DMS153 (cell line): ENCODE measurements at regions not wholly inside any gene's neighbourhood (a gene's known extent, or its start where the extent isn't known, plus 50 kb on each side); places are given as distances from the start of the nearest gene placed in this dataset.
"Not testable (repeated sequence)": the region's sequence is repeated elsewhere in the genome, so short reads cannot be mapped to it uniquely, and the experiment has no call there.

Source experiments
- DNase-seq: peaks from one replicate; lab custom pipeline; 2025; lab: John Stamatoyannopoulos, UW

DNA sequence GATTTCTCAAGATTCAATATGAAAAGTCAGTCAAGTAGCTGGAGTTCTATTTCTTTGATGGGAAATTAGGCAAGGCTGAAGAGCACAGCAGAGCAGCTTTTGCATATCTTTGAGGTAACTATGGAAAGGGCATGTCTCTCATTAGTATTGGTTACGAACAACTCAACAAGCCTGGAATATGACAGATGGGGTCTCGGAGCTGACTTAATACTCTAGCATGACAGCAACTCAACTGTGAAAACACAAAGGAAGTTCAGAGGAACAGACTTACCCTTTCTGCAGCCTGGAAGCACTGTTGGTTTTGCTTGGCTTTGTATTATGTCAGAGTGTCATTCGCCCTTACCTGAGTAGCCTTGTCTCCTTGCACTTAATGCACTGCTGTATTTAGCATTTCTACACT is 79.9 kb upstream of the AADAT start:
- no peak for DNase-seq

DNA sequence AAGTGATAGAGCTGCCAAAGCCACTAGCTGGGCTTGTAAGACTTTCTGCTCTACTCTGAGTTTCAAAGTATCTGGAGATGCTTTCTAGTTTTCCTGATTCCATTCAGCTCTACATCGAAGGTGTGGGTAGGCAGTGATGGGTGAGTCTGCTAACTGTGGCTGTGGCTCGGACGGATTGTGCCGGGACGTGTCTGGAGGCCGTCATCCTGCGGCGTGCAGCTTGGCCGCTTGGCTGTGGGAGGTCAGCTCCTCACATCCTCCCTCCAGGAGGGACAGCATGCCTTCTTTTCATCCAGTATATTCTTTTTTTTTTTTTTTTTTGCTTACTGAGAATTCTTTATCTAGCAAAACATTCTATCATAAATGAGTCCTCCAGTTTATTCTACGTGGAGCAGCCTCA is 77.9 kb upstream of the AADAT start:
- DNase-seq, result no peak

DNA sequence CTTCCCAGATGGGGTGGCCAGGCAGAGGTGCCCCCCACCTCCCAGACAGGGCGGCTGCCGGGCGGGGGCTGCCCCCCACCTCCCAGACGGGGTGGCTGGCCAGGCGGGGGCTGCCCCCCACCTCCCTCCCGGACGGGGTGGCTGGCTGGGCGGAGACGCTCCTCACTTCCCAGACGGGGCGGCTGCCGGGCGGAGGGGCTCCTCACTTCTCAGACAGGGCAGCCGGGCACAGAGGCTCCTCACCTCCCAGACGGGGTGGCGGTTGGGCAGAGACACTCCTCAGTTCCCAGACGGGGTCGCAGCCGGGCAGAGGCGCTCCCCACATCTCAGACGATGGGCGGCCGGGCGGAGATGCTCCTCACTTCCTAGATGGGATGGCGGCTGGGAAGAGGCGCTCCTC is 76.4 kb upstream of the AADAT start:
- DNase-seq, result not testable (repeated sequence)

DNA sequence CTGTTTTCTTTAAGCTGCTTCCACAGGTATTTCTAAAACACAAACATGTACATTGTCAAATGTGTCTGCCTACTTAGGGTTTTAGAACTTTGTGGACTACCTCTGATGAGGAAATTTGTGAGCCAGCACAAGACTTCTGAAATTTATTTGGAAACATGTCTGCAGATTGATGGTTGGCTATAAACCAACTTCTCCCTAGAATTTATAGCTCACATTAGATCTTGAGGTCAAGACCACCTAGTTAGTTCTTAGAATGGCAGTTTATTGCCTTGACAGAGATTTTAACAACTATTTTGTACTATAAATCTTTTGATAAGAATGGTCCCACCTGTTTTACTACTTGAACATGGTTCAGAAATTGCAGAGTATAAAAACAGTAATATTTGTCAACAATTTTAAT is 72.7 kb upstream of the AADAT start:
- DNase-seq, result no peak

DNA sequence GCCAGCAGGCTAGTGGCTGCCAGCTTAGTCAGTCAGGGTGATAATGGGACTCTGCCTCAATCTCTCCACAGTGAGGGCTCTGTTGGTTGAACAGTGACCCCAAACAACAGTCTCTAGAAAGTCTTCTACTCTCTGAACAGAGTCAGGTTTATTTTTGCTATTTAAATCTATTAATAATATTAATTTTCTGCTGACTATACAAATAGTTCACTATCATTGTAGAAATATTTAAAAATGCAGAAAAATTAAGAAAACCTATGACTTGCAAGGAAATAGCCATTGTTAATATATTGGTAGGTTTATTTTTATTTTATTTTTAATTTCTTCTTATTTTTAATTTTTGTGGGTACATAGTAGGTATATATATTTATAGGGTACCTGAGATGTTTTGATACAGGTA is 67.9 kb upstream of the AADAT start:
- no peak for DNase-seq

DNA sequence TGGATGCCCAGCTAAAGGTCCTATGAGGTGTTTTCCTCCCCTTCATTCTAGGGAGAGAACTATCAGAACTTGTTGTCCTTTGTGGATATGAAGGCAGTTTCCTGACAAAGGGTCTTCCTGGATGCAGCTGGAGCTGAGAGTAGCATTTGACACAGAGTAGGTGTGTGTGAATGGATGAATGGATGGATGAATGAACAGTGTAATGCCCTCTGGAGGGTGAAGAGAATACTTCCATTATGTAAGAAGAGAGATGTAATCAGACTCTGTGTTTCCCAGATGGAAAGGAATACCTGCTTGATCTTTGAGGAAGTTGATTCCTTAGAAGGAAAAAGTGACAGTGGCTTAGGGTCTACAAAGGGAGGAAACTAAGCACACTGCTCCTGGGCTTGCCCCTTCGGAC is 55.4 kb upstream of the AADAT start:
- DNase-seq, result no peak

DNA sequence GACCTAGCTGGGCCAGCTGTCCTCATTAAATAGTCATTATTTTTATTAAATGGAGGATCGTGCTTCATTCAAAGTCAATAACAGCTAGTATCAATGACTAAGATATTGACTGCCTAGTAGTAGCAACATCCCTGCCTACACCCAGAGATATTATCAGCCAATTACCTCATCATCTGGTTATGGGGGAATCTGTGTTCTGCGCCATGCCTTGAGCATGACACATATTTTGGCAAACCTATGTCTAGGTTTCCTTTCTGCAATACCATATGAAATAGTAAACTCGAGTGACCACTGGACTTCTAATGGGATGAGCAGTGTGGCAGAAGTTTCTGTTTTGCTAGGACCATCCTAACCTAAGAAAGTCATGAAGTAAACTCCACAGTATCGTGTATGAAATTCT is 50.0 kb upstream of the AADAT start:
- no peak for DNase-seq
